OCI-LY1 (cell line): ENCODE measurements at regions not wholly inside any gene's neighbourhood (a gene's known extent, or its start where the extent isn't known, plus 50 kb on each side); places are given as distances from the start of the nearest gene placed in this dataset.
"Not testable (repeated sequence)": the region's sequence is repeated elsewhere in the genome, so short reads cannot be mapped to it uniquely, and the experiment has no call there.

Experiments
- CTCF ChIP-seq: fragments of 200-600 bp; sonication (generic), shearing (Covaris generic); IDR thresholded peaks from 2 replicates; pipeline ENCODE4 v1.5.1; 2017; ENCODE audit warnings: mild to moderate bottlenecking, antibody characterized with exemption, low read length, moderate library complexity, mixed read lengths
- EZH2 ChIP-seq: fragments of 200-600 bp; sonication (generic), shearing (Covaris generic); IDR thresholded peaks from 2 replicates; pipeline ENCODE4 v1.8.0; 2017; ENCODE audit warnings: borderline replicate concordance, mixed run types, mild to moderate bottlenecking, antibody characterized with exemption, low read length, moderate library complexity, mixed read lengths

- TF ChIP-seq CTCF, EZH2: not testable (repeated sequence)
Measured at GRCh38 chr5:177891547-177892356, 104.3 kb downstream of the PROP1 start.
